ENCODE measurements at regions not wholly inside any gene's neighbourhood (a gene's known extent, or its start where the extent isn't known, plus 50 kb on each side); places are given as distances from the start of the nearest gene placed in this dataset.

GRCh38 chr7:22653951-22654350 lies 73.0 kb upstream of the IL6 start:
- TF ChIP-seq CTCF (IDR thresholded peaks at IDR 0.05) (no peak), EZH2 (IDR thresholded peaks at IDR 0.05; ENCODE audit: borderline replicate concordance, insufficient read depth, low read depth, low read length, poor library complexity, severe bottlenecking) (no peak)

Data from B cell (primary cell).